Retinal pigment epithelial cell (primary cell): ENCODE measurements at regions not wholly inside any gene's neighbourhood (a gene's known extent, or its start where the extent isn't known, plus 50 kb on each side); places are given as distances from the start of the nearest gene placed in this dataset.

ENCODE experiments used
- DNase-seq: peaks from one replicate; pipeline ENCODE4 v3.0.0-alpha.2; 2010; ENCODE audit warnings: low read depth
- H3K4me3 ChIP-seq: 2 replicates; pipeline ENCODE4 v1.5.1; 2011; ENCODE audit warnings: mild to moderate bottlenecking, low read length, control low read depth, moderate library complexity
- TF ChIP-seq, protein P1 (sequence below): conservative IDR thresholded peaks from 2 replicates; pipeline ENCODE4 v1.5.1; 2011; ENCODE audit warnings: low read depth, low read length, control low read depth, inconsistent platforms

DNA sequence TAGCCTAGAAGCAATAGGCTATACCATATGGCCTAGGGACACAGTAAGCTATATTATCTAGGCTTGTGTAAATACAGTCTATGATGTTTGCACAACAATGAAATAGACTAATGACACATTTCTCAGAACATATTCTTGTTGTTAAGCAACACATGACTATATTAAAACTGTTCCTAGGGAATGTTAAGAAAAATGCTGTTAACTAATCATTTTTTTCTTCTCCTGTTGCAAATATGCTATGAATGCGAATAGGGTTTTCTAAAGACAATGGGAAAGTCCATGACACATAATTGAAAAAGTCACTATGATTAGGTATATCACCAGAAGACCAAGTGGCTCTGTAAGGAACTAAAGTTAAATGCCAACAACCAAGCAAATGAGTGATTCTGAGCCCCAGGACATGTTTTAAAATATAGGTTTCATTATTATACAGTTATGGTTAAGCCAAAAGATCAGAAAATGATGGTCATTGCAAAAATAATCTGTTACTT lies 454.0 kb upstream of the SORCS1 start:
- TF ChIP-seq, protein P1, sequence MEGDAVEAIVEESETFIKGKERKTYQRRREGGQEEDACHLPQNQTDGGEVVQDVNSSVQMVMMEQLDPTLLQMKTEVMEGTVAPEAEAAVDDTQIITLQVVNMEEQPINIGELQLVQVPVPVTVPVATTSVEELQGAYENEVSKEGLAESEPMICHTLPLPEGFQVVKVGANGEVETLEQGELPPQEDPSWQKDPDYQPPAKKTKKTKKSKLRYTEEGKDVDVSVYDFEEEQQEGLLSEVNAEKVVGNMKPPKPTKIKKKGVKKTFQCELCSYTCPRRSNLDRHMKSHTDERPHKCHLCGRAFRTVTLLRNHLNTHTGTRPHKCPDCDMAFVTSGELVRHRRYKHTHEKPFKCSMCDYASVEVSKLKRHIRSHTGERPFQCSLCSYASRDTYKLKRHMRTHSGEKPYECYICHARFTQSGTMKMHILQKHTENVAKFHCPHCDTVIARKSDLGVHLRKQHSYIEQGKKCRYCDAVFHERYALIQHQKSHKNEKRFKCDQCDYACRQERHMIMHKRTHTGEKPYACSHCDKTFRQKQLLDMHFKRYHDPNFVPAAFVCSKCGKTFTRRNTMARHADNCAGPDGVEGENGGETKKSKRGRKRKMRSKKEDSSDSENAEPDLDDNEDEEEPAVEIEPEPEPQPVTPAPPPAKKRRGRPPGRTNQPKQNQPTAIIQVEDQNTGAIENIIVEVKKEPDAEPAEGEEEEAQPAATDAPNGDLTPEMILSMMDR: no peak

DNA sequence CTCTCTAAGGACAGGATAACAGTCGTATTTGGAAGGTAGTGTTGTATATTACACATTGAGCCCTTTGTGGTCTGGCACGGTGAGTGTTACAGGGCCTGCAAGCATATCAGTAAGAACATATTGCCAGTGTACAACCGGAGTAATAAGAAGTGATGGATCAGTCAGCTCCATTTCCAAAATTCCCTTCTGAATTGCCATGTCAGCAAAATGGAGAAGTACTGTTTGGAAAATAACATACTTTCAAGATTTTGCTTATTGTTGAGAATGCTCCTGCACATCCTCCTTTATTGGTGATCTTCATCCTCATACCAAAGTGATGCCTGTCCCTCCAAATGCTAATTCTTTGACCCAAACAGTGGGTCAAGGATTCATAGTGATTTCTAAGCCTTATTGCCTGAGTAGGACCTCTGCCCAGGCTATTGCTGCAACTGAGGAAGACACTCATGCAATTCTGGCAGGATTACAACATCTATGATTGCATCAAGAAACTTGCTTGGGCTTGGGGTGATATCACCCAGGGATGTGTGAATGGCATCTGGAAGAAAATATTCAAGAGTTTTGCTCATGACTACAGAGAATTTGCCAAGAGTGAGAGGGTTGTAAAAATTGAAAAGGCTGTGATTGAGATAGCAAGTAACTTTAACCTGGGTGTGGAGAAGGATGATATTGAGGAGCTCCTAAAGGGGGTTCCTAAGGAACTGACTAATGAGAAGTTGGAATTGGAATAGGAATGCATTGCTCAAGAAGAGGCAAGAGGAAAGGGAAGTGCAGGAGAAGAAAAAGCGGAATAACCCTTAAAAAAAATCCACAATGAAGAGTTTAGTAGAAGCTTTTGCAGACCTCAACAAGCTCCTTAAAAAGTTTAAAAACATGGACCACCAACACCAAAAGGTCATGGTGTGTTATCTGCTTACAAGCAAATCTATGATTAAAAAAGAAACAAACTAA lies 452.2 kb upstream of the SORCS1 start:
- H3K4me3 ChIP-seq: no peak overlapping the region
- DNase-seq: no peak
- TF ChIP-seq, protein P1: no peak

More for the DNA sequence above, 454.0 kb upstream of the SORCS1 start:
- no peak overlapping the region for H3K4me3 ChIP-seq
- peak; percentile 13 for DNase-seq

DNA sequence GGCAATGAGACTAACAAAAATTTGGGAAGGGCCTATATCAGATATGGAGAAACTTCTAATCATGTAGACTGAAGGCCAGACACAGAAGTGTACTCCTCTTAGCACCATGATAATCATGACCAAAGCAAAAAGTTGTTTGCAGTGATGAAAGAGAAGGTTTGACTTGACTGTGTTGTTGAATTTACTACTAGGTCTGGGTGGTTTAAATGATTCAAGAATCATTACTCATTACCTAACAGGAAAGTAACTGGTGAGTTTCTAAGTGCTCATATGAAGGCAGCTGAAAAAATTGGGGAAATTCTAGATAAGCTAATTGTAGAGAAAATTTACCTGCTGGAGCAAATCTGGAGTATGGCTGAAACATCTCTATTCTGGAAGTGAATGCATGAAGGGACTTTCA lies 451.5 kb upstream of the SORCS1 start:
- DNase-seq: no peak
- no peak overlapping the region for H3K4me3 ChIP-seq
- TF ChIP-seq, protein P1: no peak

DNA sequence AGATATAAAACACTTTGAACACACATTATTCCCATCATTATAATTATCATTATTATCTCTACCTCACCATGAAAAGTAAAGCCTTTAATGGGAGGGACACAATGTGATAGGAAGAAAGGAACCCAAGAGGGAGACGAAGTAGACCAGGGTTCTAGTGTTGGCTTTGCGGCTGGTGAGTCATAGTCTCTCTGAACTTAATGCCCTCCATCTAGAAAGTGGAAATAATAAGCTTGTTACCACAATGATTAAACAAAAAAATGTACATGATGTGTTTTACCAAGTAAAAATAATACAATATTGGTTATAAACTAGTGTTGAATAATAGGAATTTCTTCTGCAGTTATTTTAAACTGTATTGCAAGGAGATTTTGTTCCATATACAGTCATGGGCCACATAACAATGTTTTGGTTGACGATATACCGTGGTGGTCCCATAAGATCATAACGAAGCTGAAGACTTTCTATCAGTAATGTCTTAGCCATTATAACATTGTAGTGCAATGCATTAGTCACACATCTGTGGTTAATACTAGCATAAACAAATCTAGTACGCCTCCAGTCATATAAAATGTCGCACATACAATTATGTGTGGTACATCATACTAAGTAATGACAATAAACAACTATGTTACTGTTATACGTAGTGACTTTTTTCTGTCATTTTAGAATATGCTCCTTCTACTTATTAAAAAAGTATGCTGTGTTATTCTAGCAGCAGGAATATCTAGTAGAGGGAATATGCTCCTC lies 450.6 kb upstream of the SORCS1 start:
- TF ChIP-seq, protein P1: no peak
- H3K4me3 ChIP-seq: no peak overlapping the region
- peak; percentile 16 for DNase-seq

DNA sequence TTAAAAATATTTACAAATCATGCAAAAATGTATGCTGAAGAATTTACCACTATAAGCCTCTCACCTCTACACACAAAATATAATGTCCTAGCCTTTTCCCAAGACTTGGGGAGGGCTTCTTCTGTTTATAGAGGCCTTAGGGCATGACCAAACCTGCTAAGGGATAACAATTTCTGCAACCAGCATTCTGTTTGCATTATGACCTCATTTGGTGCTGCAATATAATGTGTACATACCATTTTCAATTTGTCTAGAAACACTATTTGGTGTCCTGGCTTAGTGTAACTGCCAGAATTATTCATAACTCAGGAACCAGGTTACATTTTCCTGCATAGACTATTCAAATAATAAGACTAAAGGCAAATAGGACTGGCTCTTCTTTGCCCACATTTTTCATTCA lies 446.6 kb upstream of the SORCS1 start:
- DNase-seq: no peak
- no peak overlapping the region for H3K4me3 ChIP-seq
- TF ChIP-seq, protein P1: no peak

DNA sequence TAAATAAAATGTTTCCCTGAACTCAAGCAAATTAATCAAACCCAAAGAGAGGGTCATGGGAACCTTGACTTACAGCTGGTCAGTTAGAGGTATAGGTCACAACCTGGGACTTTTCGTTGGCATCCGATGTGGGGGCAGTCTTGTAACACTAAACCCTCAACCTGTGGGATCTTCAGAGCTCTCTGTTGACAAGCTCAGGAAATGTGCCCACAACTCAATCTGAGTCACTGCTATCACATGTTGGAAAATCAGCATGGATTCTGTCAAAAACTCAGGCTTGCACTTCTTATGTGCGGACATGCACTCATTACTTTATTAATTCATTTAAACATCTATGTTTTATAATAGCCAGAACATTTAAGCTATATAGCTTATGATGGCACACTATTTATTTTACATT lies 424.6 kb upstream of the SORCS1 start:
- DNase-seq: no peak

More for the DNA sequence above, 424.6 kb upstream of the SORCS1 start:
- no peak overlapping the region for H3K4me3 ChIP-seq
- TF ChIP-seq, protein P1: no peak
